Esophagus squamous epithelium (tissue), 5 donors: ENCODE measurements at regions not wholly inside any gene's neighbourhood (a gene's known extent, or its start where the extent isn't known, plus 50 kb on each side); places are given as distances from the start of the nearest gene placed in this dataset.

Source experiments
- DNase-seq: peaks from one replicate; lab custom pipeline; 2025; lab: John Stamatoyannopoulos, UW
- H3K27ac ChIP-seq, 4 donors: fragments of 200-600 bp; sonication (generic); one replicate each; pipeline ENCODE4 v1.5.1; 2016 to 2019; ENCODE audit warnings: mild to moderate bottlenecking in 1 of 4
- H3K27me3 ChIP-seq, 4 donors: fragments of 200-600 bp; sonication (generic); 1 replicate in 3 of 4; 2 replicates in 1 of 4; pipeline versions ENCODE4 v1.5.1 to v1.6.0; 2017 to 2021; ENCODE audit warnings: antibody characterized with exemption in 1 of 4
- H3K36me3 ChIP-seq, 3 donors: fragments of 200-600 bp; sonication (generic); one replicate each; pipeline ENCODE4 v1.5.1; 2016 to 2019
- H3K4me1 ChIP-seq, 3 donors: fragments of 200-600 bp; sonication (generic); one replicate each; pipeline ENCODE4 v1.5.1; 2017 to 2019
- H3K4me3 ChIP-seq, 4 donors: fragments of 200-600 bp; sonication (generic); 1 replicate in 3 of 4; 2 replicates in 1 of 4; pipeline ENCODE4 v1.5.1; 2016 to 2019; ENCODE audit warnings: mild to moderate bottlenecking in 2 of 4, moderate library complexity in 1 of 4
- H3K9me3 ChIP-seq, 3 donors: fragments of 200-600 bp; sonication (generic); one replicate each; pipeline ENCODE4 v1.5.1; 2016 to 2019
- POLR2A ChIP-seq, 4 donors: fragments of 450-650 bp; IDR thresholded peaks; one replicate each; pipeline ENCODE4 v1.6.1; 2017; ENCODE audit warnings: antibody characterized with exemption in 4 of 4, mild to moderate bottlenecking in 4 of 4, moderate library complexity in 3 of 4
- WGBS, 2 donors: methylation state at CpG; one replicate each; pipeline ENCODE4 v1.1.5; 2018; 5-methylcytosine and 5-hydroxymethylcytosine counted together
- intact Hi-C: fragments of 100-400 bp; cut with DNase I; formaldehyde crosslinking; loops from one replicate; pipeline ENCODE4 v1.15.0; 2022
- TF ChIP-seq, protein P1 (sequence below), 6 experiments: fragments of 450-650 bp in 4 of 6; fragments of 200-600 bp in 2 of 6; sonication (generic) in 2 of 6; IDR thresholded peaks; one replicate each; pipeline ENCODE4 v1.5.1; 2016 to 2019; ENCODE audit warnings: antibody characterized with exemption in 6 of 6, mild to moderate bottlenecking in 4 of 6, moderate library complexity in 4 of 6
- donor health status: DM: yes; HTN: yes; CAD: no.

DNA sequence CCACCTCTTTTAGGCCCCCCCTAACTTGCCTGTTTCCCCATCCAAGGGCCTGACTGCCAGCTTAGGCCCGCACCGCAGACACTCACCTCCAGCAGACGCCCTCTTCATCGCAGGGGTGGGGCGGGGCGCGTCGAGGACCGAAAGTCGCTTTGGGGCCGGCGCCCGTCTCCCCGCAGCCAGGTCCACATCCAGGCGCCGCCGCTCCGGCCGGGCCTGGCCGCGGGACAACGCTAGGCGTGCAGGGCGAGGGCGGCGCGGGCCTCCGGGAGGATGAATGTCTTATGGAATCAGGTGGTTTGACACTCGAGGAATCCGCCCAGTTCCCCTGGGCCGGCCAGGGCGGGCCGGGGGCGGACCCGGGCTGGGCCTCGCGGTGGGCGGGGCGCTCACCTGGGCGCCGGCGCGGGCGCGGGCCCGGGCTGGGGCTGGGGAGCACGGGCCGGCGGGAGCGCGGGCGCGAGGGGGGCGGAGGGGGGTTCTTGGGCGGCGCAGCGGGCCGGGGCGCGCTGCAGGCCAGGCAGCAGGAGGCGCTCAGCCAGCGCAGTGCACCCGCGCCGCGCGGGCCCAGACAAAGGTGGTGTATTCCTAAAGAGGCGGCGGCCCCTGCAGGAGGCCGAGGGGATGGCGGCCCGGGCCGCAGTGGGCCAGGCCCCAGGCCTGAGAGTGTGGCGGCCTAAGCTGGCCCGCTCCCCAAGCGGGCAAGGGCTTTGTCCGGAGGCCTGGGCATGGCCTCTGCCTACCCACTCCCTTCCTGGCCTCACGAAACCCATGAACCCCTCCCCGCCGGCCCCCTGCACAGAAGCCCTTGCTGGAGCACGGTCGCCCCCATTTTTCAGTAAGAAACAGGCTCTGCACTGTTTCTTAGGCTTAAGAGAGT lies 177.6 kb downstream of the IGLL1 start:
- TF ChIP-seq POLR2A (IDR thresholded peaks at IDR 0.05): no peak
- TF ChIP-seq, protein P1, sequence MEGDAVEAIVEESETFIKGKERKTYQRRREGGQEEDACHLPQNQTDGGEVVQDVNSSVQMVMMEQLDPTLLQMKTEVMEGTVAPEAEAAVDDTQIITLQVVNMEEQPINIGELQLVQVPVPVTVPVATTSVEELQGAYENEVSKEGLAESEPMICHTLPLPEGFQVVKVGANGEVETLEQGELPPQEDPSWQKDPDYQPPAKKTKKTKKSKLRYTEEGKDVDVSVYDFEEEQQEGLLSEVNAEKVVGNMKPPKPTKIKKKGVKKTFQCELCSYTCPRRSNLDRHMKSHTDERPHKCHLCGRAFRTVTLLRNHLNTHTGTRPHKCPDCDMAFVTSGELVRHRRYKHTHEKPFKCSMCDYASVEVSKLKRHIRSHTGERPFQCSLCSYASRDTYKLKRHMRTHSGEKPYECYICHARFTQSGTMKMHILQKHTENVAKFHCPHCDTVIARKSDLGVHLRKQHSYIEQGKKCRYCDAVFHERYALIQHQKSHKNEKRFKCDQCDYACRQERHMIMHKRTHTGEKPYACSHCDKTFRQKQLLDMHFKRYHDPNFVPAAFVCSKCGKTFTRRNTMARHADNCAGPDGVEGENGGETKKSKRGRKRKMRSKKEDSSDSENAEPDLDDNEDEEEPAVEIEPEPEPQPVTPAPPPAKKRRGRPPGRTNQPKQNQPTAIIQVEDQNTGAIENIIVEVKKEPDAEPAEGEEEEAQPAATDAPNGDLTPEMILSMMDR (IDR thresholded peaks at IDR 0.05): peak in 5 of 6 experiments; percentile 35 to 66 (median 39)
- no peak for DNase-seq

DNA sequence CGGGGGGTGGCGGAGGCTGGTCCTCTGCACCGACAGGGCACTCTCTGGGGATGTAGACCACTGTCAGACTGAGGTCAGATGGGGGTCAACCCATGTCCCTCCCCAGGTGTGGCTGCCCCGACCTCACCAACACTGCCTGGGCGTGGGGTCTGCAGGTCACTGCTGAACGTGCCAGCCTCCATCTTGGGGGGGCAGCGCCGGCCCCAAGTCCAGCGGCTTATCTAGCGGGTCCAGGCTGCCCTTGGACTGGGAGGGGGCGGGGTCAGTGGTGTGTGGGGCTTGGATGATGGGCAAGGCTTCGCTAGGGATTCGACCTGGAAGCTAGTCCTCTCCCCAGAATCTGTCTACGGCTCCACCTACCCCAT lies 178.2 kb downstream of the IGLL1 start:
- no peak overlapping the region for H3K27ac ChIP-seq
- DNase-seq: no peak
- H3K36me3 ChIP-seq: no peaks in the 10 kb centered on the region
- intact Hi-C loops: loop anchor here (5.0 kb wide), 1 partner anchor 135 kb away; no protein-coding TSS in a partner anchor
- TF ChIP-seq, protein P1 (IDR thresholded peaks at IDR 0.05): no peak
- no peak for TF ChIP-seq POLR2A (IDR thresholded peaks at IDR 0.05)
- peaks cover 0 to 12% (median 0%) of the 10 kb centered on the region in 3 donors for H3K4me1 ChIP-seq
- H3K4me3 ChIP-seq: peak overlapping the region; percentile 12 to 59 (median 37)
- no peaks in the 10 kb centered on the region for H3K9me3 ChIP-seq
- H3K27me3 ChIP-seq: peaks cover 0 to 30% (median 0%) of the 10 kb centered on the region in 4 donors
- WGBS, 2 donors: no CpG with 5 or more reads among the region's 14 CpGs

More for the DNA sequence above, 177.6 kb downstream of the IGLL1 start:
- no peak overlapping the region for H3K27ac ChIP-seq
- H3K36me3 ChIP-seq: no peaks in the 10 kb centered on the region
- intact Hi-C loops: loop anchor here (5.0 kb wide), 1 partner anchor 135 kb away; no protein-coding TSS in a partner anchor
- H3K27me3 ChIP-seq: peaks cover 0 to 30% (median 0%) of the 10 kb centered on the region in 4 donors
- H3K4me3 ChIP-seq: peak overlapping the region; percentile 12 to 59 (median 37)
- H3K9me3 ChIP-seq: no peaks in the 10 kb centered on the region
- peaks cover 0 to 12% (median 0%) of the 10 kb centered on the region in 3 donors for H3K4me1 ChIP-seq
- WGBS, 2 donors: 36% methylated on average over 5 of the region's 82 CpGs; no CpG with 5 or more reads in 1 of the 2 donors

DNA sequence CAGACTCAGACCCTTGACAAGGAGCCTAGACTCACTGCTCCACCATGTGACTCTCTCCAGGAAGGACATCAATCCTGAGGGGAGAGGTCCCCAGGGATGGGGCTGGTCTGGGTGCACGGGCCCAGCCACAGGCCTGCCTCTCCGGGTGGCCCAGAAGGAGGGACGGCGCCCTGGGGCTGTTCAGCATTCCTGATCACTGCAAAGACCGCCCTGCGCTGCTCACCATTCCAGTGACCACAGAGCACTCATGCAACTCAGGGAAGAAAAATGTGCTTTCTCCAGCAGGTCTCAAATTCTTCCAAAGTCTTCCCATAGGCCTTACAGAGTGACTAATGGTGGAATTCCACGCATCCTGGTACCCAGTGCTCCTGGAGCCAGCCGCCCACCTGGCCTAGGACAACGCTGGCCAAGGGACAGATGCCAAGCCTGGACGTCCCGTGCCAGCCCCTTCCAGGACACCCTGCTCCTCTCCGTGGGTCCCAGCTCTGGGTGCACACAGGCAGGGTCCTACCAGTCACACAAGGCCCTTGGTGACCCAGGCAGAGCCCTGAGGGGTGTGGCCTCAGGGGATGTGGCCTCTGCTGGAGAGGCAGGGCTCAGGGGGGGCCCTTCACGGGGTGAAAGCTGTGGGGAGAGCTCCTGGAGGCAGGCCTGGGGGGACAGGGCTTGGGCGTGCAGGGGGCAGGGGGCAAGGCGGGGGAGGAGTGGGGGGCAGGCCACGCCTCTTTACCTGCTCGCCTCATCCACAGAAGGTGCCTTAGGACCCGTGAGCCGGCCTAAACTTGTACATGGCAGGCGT lies 178.8 kb downstream of the IGLL1 start:
- TF ChIP-seq, protein P1 (IDR thresholded peaks at IDR 0.05): no peak
- TF ChIP-seq POLR2A (IDR thresholded peaks at IDR 0.05): no peak
- Histone ChIP-seq H3K9me3 (no peaks in the 10 kb centered on the region), H3K27me3 (peaks cover 0 to 30% (median 0%) of the 10 kb centered on the region in 4 donors), H3K36me3 (no peaks in the 10 kb centered on the region), H3K4me1 (peaks cover 0 to 12% (median 0%) of the 10 kb centered on the region in 3 donors), H3K27ac (no peak overlapping the region), H3K4me3 (no peak overlapping the region)
- 65% methylated on average over 4 of the region's 20 CpGs; no CpG with 5 or more reads in 1 of the 2 donors for WGBS, 2 donors
- intact Hi-C loops: loop anchor here (5.0 kb wide), 1 partner anchor 136 kb away; no protein-coding TSS in a partner anchor
- DNase-seq: no peak

DNA sequence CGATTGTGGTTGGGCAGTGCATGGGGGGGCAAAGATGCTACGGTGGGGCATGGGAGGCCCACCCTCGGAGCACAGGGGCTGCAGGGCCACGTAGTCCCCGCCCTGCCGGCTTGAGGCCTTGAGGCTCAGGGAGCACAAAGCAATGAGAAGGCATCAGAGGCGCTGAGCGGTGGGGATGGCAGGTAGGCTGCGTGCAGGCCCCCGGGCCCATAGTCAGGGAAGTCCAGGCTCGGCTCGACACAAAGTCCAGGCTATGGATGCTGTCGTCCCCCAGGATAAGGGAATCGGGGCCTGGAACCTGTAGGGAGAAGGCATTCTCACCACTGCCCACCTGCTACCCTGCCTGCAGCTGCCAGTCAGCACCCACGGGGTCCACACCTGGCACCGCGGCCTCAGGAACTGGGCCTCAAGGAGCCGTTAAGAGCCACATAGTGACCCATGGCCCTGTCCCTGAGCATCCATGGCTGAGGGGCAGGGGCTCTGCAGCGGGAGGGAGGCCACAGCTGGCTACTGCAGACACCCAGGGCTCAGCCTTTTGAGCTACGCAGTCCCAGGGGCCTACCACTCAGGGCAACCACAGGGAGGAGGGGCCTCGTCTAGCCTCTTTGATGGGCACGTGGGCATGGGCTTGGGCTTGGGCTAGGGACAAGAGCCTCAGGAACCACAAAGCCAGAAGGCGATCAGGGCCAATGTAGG lies 179.7 kb downstream of the IGLL1 start:
- 69 to 86% methylated on average over 3 to 4 of the region's 23 CpGs for WGBS, 2 donors
- DNase-seq: no peak
- TF ChIP-seq, protein P1 (IDR thresholded peaks at IDR 0.05): no peak
- no peak for TF ChIP-seq POLR2A (IDR thresholded peaks at IDR 0.05)
- Histone ChIP-seq H3K36me3 (no peaks in the 10 kb centered on the region), H3K27ac (no peak overlapping the region), H3K4me3 (no peak overlapping the region), H3K9me3 (no peaks in the 10 kb centered on the region), H3K27me3 (peaks cover 0 to 28% (median 0%) of the 10 kb centered on the region in 4 donors), H3K4me1 (peaks cover 0 to 12% (median 0%) of the 10 kb centered on the region in 3 donors)
- intact Hi-C loops: loop anchor here (5.0 kb wide), 1 partner anchor 137 kb away; no protein-coding TSS in a partner anchor
